ENCODE measurements at regions not wholly inside any gene's neighbourhood (a gene's known extent, or its start where the extent isn't known, plus 50 kb on each side); places are given as distances from the start of the nearest gene placed in this dataset.

DNA sequence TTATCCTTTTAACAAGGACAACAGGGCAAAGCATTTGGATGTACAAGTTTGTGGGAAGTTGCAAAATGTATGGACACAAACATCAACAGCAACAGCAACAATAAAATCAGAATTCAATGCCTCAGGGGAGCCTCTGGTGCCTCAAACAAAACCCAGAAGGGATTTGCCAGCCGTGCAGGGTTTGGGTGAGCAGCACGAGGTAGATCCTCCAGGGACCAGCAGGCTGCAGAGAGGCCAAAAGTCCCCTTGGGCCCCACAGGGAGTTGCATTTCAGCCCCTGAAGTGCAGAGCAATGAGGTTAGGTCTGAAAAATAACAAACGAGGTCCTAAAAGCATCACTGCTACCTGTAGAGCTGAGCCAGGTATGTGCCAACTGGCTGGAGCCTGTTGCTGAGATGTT is 51.7 kb upstream of the CPXM2 start:
- TF ChIP-seq EZH2 (IDR thresholded peaks at IDR 0.05; ENCODE audit: borderline replicate concordance) = no peak
- TF ChIP-seq, protein P1, sequence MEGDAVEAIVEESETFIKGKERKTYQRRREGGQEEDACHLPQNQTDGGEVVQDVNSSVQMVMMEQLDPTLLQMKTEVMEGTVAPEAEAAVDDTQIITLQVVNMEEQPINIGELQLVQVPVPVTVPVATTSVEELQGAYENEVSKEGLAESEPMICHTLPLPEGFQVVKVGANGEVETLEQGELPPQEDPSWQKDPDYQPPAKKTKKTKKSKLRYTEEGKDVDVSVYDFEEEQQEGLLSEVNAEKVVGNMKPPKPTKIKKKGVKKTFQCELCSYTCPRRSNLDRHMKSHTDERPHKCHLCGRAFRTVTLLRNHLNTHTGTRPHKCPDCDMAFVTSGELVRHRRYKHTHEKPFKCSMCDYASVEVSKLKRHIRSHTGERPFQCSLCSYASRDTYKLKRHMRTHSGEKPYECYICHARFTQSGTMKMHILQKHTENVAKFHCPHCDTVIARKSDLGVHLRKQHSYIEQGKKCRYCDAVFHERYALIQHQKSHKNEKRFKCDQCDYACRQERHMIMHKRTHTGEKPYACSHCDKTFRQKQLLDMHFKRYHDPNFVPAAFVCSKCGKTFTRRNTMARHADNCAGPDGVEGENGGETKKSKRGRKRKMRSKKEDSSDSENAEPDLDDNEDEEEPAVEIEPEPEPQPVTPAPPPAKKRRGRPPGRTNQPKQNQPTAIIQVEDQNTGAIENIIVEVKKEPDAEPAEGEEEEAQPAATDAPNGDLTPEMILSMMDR (IDR thresholded peaks at IDR 0.05; ENCODE audit: poor library complexity) = no peak
- no peak for TF ChIP-seq EZH2phosphoT487 (IDR thresholded peaks at IDR 0.05; ENCODE audit: low read depth, severe bottlenecking, unreplicated experiment)
- Histone ChIP-seq H4K20me1 (ENCODE audit: insufficient read depth, poor library complexity, severe bottlenecking) (no peaks in the 10 kb centered on the region), H3K9me3 (ENCODE audit: low read depth) (no peaks in the 10 kb centered on the region), H3K4me2 (no peak overlapping the region), H3K9me2 (replicated peaks; ENCODE audit: insufficient read depth) (no peaks in the 10 kb centered on the region), H3K4me3 (no peak overlapping the region), H3K27me3 (no peaks in the 10 kb centered on the region), H3K27ac (no peak overlapping the region), H3K79me2 (no peaks in the 10 kb centered on the region), H3K4me1 (ENCODE audit: insufficient read depth) (no peaks in the 10 kb centered on the region), H2AFZ (no peak overlapping the region), H3K36me3 (replicated peaks; ENCODE audit: insufficient read depth, low read depth) (no peaks in the 10 kb centered on the region)
- no peak for DNase-seq (ENCODE audit: low spot score)
- 74% methylated on average over 3 of the region's 3 CpGs for WGBS (ENCODE audit: low lambda C conversion rate, missing lambda C conversion rate)

DNA sequence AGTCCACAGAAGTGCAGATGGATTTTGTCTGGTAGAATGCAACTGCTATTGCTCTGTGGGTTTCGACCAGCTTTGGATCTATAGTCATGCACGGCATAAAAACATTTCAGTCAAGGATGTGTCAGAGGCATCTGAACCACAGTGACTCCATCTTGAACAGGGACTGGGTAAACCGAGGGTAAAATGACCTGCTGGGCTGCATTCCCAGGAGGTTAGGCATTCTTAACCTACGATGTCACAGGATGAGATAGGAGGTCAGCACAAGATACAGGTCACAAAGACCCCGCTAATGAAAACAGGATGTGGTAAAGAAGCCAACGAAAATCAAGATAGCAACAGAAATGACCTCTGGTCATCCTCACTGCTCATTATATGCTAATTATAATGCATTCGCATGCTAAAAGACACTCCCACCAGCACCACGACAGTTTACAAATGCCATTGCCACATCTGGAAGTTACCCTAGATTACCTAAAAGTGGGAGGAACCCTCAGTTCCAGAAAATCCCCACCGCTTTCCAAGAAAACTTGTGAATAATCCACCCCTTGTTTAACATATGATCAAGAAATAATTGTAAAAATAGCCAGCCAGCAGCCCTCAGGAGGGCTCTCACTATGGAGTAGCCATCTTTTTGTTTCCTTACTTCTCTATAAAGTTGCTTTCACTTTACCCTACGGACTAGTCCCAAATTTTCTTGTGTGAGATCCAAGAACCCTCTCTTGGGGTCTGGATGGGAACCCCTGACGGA is 50.7 kb upstream of the CPXM2 start:
- TF ChIP-seq, protein P1 (IDR thresholded peaks at IDR 0.05; ENCODE audit: poor library complexity) = no peak
- TF ChIP-seq EZH2 (IDR thresholded peaks at IDR 0.05; ENCODE audit: borderline replicate concordance) = no peak
- no peak for TF ChIP-seq EZH2phosphoT487 (IDR thresholded peaks at IDR 0.05; ENCODE audit: low read depth, severe bottlenecking, unreplicated experiment)
- Histone ChIP-seq H3K4me1 (ENCODE audit: insufficient read depth) (no peaks in the 10 kb centered on the region), H3K4me2 (no peak overlapping the region), H3K9me2 (replicated peaks; ENCODE audit: insufficient read depth) (no peaks in the 10 kb centered on the region), H3K9me3 (ENCODE audit: low read depth) (no peaks in the 10 kb centered on the region), H3K27ac (no peak overlapping the region), H3K27me3 (no peaks in the 10 kb centered on the region), H3K36me3 (replicated peaks; ENCODE audit: insufficient read depth, low read depth) (no peaks in the 10 kb centered on the region), H2AFZ (no peak overlapping the region), H3K4me3 (no peak overlapping the region), H3K79me2 (no peaks in the 10 kb centered on the region), H4K20me1 (ENCODE audit: insufficient read depth, poor library complexity, severe bottlenecking) (no peaks in the 10 kb centered on the region)
- 63% methylated on average over 11 of the region's 11 CpGs for WGBS (ENCODE audit: low lambda C conversion rate, missing lambda C conversion rate)
- no peak for DNase-seq (ENCODE audit: low spot score)

Measured in hepatocyte (in vitro differentiated cells).